Cardiac fibroblast (primary cell): ENCODE measurements at regions not wholly inside any gene's neighbourhood (a gene's known extent, or its start where the extent isn't known, plus 50 kb on each side); places are given as distances from the start of the nearest gene placed in this dataset.
A peak's percentile ranks its signal among the peaks of the same experiment; 100 is the strongest.

ENCODE experiments used
- DNase-seq, 2 donors: peaks; one replicate each; pipeline versions ENCODE4 v3.0.0 to v3.0.0-alpha.2; 2010; ENCODE audit warnings: low read depth in 2 of 2
- H3K4me3 ChIP-seq, 2 donors: replicated peaks in 1 of 2; 1 replicate in 1 of 2; 2 replicates in 1 of 2; pipeline ENCODE4 v1.5.1; 2011; ENCODE audit warnings: low read depth in 2 of 2, low read length in 2 of 2, mild to moderate bottlenecking in 2 of 2, moderate library complexity in 1 of 2
- CTCF ChIP-seq: IDR thresholded peaks from one replicate; pipeline ENCODE4 v1.5.1; 2011; ENCODE audit warnings: low read depth, mild to moderate bottlenecking, low read length, inconsistent platforms

DNA sequence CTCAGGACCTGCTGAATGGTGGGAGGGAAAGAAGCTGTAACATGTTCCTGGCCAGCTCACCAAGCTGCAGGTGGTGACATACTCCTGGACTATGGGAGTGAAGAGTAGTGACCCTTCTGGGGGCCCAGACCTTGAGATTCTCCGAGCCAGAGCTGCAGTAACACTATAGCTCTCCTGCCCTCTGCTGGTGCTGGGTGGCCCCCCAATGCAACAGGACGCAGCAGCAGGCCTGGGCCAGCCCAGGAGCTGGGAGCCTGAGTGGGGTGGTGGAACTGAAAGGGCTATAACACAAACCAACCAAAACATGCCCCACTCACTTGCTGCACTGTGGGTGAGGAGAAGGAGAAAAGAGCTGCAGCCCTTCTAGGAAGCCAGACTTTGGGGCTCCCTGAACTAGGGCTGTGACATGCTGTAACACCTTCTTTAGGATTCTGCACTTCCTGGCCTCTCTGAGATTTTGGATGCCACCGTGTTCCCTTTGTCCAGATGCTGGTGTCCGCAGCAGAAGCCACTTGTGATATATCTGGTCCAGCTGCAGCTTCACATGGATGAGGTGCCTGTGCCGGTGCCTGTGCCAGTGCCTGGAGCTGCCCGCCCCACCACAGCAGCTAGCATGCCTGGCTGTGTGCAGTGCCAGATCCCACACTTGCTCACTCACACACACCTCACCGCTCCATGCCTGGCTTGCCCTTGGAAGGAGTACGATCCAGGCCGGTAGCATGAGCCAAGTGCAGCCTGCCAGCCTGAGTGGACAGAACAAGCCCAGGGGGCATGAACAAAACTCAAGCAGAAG is 636.8 kb upstream of the KCNMB2 start:
- TF ChIP-seq CTCF = no peak
- no peak for DNase-seq
- H3K4me3 ChIP-seq = no peak overlapping the region

- H3K4me3 ChIP-seq = no peak overlapping the region
- no peak for TF ChIP-seq CTCF
- no peak for DNase-seq
These were observed 633.4 kb upstream of the KCNMB2 start for GRCh38 chr3:177902876-177903275.

- no peak for TF ChIP-seq CTCF
- no peak overlapping the region for H3K4me3 ChIP-seq
- peak; percentile 29 to 63 for DNase-seq
These were observed 631.6 kb upstream of the KCNMB2 start for GRCh38 chr3:177904621-177905020.

DNA sequence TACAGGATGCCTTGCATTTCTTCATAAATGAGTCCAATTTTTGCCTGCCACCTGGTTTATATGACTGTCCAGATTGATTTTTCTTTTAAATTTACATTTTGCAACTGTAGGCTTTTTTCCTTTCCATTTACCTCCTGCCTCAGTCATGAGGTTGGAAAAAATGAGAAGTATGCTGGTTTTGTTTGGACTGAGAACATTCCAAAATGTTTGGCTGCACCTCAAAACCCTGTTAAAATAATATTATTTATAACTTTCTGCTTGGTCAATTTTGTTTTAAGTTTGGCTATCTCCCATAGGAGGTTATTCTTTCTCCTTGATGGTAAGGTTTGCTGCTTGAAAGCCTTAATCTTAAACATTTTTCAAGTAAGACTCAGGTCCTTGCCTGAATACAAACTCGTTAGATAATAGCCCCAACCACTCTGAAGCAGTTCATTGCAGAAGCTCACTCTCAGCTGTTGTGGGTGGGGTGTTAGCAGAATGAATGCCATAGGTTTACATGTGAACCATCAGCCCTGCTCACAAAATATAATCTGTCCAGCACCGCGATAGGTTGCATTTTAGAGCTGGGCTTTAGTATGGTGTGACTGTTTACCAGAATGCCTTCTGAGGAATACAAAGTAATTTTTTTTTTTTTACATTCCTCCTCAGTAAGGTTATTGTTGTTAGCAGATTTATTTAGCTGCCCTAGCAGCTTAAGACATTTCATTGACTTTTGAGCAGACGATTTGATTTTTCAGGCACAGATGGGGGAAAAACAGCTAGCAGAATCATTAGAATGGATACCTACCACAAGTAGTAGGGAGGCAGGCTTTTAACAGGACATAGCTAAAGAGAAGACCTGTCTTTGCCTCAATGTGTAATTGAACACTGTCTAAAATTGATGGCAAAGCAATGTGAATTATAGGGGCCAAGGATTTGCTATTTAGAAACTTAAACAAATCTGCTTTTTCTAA is 630.8 kb upstream of the KCNMB2 start:
- no peak overlapping the region for H3K4me3 ChIP-seq
- peak; percentile 89 to 93 for DNase-seq
- no peak for TF ChIP-seq CTCF

DNA sequence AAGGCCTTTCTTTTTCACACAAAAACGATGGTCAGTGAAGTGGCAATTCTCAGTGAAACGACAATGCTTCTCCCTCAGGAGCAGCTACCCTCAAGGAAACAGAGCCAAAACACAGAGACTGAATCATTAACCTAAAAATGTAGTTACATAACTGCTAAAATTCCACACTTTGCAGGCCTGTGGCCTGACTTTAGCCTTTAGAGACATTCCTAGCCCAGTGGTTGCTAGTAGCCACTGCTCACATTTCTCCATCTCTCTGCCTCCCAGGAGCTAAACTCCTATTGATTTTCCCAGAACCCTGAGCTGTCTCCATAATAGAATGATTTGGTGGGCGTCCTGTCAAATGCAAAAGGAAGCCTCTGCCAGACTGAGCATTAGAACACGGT is 630.1 kb upstream of the KCNMB2 start:
- DNase-seq = peak; percentile 86 to 93

More for the DNA sequence above, 630.1 kb upstream of the KCNMB2 start:
- TF ChIP-seq CTCF = peak; percentile 39
- no peak overlapping the region for H3K4me3 ChIP-seq
